ENCODE measurements at regions not wholly inside any gene's neighbourhood (a gene's known extent, or its start where the extent isn't known, plus 50 kb on each side); places are given as distances from the start of the nearest gene placed in this dataset.

DNA sequence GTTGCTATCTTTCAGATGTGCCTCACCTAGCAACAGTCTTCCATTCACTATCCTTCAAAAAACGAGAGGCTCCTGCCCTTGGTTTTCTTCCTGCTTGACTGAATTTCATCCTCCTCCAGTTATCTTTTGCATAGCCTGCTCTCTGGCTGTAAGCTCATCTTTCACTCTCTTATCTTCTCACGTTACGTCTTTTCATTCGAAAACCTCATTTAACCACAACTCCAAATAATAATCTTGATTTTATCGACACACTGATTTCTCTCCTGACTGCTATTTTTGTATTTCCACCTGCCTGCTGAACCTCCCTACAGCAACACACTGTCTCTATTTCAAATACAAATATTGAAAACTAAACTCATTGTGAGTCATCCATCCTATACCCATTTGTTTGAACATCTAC lies 230.7 kb upstream of the TMC3 start:
- no peak for DNase-seq (ENCODE audit: low read depth)

DNA sequence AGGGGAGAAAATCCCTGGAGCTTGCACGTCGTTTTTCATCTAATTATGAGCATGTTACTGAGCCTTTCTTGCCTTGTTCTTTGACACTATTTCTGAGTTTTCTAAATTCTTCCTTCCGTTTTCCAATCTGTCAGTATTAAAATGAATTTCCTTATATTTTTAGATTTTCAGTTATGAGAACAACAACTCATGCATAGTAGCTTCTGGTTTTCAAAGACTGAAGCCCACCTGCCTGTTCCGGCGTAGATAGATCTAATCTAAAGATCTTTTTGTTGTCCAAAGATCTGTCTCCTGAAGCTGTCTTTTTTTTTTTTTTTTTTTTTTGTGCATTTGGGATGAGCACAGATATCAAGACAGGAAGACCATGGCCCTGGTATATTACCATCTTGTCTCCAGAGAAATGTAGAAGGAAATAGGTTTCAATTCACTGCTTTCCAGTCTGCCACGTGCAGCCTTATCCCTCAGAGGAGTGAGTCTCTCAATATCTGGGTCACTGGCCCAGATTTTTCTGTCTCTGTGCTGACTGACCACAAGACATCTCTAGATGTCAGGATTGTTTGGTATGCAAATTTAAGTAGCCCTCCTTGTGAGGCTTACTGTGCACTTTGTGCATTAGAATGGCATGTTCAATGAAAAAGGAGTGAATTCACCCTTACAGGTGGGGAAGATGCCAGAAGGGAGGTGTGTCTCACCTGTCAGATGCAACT lies 222.3 kb upstream of the TMC3 start:
- DNase-seq (ENCODE audit: low read depth) = no peak

DNA sequence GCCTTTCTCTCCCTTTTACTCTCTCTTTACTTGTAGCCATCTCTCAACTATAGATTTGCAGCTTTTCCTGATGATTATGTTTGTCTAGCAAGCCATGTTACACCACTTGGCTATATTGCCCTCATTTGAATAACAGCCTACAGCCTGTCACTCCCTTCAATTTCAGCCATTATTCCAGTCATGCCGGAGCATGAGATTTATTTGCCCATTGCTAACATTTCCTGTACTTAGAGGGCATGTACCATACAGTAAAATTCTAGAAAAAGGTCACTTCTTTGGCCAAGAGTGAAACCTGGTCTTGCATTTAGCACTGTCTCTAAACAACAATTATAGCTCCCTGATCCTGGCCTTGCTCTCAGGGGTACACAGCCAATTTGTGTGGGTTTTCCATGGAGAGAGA lies 221.7 kb upstream of the TMC3 start:
- DNase-seq (ENCODE audit: low read depth) = no peak

DNA sequence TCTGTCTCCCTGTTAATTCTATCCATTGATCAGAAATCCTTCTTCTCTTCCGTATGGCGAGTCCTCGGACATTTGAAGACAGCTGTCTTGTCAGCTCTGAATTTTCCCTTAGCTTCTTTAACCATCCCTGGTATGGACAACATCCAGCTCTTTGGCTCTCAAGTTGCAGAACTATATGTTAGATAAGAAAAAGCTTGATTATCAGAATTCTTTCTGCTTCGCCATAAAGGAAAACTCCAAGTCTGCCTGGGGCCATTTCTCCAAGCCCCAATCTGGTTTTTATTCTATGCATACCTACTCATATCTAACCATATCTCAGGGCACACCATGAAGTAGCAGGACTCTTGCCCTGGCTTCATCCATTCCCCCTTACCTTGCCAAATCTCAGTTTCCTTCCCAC lies 215.7 kb upstream of the TMC3 start:
- no peak for DNase-seq (ENCODE audit: low read depth)

DNA sequence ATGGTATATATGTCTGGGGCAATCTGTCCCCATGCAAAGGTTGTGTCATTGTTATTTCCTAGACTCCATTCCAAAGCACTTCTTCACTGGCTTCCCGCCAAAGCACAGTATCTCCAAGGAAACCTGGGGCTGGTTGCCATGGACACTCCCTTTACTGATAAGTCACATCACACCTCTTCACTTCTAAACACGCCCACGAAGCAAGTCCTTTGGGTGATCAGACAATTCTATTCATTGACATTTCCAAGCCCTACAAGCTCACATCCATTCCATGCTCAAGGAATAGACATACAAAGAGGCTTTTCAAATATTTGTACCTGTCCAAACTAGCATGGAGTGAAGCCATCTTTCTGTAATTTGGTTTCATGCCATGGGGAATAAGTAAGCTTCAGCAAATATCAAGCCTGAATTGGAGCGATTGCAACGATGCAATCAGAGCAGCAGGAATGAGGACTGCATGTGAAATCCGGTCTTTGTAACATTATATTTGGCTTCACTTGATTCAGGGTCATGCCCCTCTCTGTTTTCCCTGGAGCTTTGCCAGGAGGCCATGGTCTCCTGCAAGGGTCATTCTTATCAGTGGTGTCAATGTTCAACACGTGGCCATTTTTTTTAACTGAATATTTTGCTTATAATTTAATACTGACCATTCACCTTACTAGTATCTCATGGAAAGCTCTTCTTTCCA lies 201.6 kb upstream of the TMC3 start:
- DNase-seq (ENCODE audit: low read depth) = no peak

DNA sequence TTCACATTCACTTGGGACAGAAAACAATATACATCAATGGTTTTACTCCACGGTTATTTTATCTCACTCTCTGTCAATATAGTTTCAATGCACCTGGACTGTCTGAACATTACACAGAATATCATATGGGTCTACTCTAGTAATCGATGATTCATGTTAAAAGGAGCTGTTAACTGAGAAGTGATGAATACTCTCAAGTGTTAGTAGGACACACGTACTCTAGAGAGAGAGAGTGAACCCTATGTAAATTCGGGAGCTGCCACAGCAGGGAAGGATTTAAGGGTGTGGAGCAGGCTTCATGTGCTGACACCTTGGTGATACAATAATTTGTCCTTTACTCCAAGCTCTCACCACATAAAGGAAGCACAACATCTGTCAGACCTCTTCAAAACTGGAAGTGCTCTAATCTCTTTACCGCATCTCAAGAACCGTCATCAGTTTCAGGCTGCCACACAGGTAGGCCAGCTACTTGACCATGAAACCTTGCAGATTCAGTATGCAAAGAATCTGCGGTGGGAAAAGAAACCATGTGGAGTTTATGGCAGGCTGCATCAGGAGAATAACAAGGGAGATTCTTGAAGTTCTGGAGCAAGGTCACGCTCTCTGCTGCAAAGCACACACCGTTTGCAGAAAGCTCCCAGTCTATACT lies 199.2 kb upstream of the TMC3 start:
- DNase-seq (ENCODE audit: low read depth) = no peak

DNA sequence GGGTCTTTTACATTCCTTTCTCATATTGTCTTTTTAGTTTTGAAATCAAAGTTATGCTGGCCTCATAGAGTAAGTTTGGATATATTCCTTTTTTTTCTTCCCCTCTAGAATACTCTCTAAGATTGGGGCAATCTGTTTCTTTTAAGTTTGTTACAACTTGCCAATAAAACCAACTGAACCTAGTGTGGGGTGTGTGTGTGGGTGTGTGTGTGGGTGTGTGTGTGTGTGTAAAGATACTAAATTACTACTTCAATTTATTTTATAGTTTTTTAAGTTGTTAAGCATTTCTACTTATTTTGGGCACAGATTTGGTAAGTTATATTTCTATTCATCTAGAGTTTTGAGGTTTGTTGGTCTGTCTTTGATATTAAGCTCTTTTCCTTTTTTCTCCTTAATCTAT lies 198.2 kb upstream of the TMC3 start:
- no peak for DNase-seq (ENCODE audit: low read depth)

DNA sequence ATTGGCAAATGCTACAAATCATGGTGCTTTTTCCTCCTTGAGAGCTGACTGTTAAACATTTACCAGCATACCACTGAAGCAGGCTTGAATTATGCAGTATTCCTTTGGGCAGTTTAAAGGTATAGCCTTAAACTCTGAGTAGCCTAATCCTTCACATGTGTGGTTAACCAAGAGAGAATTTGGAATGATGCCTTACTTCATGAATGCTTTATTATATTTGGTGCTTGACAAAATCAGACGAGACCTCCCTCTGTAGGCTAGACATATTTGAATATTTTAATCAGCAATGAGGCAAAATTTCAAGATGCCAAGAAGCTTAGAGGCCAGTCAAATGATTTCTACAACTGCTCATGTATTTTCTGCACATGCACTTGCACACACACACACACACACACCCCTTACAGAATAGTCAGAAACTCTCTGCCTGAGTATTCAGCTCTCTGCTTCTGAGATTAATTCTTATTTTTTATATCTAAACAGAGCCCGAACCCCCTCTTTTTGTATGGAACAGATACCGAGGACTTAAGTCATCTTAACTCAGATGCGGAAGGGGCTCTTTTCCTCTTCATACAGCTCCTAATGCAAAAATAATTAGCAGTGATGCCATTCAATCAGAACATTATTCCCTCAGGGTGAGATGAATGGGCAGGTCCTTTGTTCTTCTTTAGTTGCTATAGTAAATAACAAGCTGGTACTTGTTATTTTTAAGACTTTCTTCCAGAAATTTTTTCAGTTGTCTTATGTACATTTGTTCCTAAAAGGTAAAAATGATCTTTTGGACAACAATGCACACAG lies 195.5 kb upstream of the TMC3 start:
- no peak for DNase-seq (ENCODE audit: low read depth)

DNA sequence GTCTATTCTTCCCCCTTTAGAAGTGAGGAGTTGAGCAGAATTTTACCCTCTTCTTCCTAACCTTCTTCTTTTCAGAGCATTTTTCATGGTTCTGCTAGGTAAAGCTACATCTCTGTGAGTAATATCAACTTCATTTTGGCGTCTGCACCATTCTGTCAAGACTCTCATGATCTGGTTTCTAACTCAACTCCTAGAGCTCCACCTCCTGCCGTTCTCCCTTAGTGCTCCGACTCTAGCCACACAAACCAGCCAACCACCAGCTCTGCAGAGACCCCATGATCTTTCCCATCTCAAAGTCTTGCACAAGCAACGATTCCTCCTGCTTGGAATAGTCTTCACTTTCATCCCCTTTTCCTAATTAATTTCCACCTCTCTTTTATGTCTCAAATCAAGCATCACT lies 193.9 kb upstream of the TMC3 start:
- no peak for DNase-seq (ENCODE audit: low read depth)

DNA sequence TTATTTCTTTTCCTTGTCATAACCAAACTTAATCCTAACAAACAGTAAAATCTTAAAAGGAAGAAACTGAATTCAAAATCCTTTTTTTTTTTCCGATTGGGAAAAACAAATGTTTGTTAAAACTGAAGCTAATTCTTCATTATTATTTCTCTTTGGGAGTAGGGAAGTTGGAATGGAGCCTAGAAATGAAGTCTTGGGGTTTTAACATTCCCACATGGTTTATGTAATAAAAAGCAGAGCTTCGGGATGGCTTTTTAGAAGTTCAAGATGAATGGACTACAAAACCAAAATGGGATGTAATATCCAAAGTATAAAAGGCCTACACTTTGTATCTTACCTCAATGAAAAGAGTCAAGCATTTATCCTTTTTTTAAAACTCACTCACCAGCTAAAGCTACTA lies 189.0 kb upstream of the TMC3 start:
- DNase-seq (ENCODE audit: low read depth) = no peak

DNA sequence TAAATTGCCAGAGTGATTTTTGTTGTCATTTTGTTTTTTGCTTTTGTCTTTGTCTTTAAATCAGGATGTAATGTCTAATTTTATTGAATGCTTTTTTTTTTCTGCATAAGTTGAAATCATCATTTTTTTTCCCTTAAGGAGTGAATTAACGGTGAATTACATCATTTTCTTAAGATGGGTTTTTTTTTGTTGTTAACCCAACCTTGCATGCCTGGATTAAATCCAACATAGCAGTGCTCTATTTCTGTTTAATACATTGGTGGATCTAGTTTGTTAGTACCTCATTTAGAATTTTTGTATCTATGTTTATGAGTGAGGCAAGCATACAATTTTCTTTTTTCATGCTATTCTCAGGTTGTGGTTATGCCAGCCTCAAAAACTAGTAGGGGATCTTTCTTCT lies 186.4 kb upstream of the TMC3 start:
- no peak for DNase-seq (ENCODE audit: low read depth)

DNA sequence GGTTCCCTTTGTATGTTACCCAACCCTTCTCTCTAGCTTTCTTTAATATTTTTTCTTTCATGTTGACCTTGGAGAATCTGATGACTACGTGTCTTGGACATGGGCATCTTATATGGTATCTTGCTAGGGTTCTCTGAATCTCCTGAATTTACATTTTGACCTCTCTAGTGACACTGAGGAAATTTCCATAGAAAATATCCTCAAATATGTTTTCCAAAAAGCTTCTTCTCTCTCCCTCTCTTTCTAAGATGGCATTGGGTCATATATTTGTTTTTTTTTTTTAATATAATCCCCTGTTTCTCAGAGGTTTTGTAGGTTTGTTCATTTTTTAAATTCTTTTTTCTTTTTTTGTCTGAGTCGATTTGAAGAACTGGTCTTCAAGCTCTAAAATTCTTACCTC lies 184.0 kb upstream of the TMC3 start:
- DNase-seq (ENCODE audit: low read depth) = no peak

DNA sequence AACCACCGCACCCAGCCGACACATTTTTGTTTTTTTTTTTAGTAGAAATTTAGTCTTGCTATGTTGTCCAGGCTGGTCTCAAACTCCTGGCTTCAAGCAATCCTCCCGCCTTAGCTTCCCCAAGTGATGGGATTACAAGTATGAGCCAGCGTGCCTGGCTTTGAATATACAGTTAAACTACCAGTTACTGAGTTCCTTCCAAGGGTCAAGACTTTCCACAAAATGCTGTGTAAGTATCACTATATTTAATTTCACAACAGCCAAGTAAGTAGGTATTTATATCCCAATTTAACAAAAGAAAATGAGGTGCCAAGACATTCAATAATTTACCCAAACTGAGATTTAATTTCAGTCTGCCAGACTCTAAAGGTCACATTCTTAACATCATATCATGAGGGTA lies 181.3 kb upstream of the TMC3 start:
- no peak for DNase-seq (ENCODE audit: low read depth)

DNA sequence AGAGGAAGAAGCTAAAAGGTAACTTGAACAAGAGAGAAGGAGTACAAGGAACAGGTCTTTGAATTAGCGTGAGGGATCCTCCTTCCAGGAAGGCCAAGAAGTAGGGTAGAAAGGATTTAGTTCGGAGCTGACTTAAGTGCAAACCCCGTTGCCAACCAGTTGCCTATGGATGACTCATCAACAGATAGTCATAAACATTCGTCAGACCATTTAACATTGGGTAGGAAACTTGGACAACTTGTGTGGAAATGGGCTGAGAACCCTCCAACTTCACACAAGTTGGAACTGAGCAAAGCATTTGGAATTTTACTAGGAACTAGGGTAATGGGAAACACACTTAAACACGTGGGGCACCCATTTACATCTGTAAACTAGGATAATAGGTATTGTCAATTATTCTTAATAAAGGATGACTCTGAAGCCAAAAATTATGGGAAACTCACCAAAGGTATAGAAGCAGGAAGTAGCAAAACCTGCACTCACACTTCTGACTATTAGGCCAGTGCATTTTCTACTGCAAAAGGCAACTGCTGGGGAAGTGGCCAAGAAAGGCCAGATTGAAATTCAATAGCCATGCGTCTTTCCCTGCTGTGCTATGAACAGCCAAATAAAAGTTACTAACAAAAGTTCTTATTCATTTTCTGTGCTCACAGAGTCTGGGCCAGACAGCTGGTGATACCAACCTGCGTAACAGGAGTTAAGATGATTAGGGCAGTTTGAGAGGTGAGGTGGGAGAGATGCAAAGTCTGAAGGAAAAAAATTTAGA lies 174.5 kb upstream of the TMC3 start:
- no peak for DNase-seq (ENCODE audit: low read depth)

DNA sequence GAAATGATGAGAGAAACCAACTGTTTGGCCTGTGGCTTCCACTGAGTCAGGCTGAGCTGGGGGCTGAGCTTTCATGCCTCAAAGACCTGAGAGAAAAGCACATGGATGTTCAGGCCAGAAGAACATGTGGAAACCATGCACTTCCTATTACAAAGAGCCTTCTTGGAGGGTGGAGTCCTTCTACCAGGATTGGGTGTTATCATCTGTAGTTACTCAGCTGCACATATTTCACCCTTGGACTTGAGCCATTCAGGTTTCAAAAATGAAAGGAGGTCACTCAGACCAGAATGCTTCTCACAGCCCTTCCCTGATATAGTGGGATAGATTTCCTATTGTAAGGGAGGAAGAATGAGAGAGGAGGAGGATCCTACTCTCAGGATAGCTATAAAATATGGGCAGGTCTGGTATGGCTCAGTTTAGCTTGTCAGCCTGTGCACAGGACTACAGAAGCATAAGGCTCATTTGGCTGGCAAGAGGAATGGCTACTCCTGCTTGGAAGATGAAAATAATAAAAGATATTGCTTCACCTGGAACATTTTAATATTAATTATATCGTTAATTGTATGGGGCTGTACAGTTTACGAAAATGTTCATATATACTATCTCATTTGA lies 173.6 kb upstream of the TMC3 start:
- DNase-seq (ENCODE audit: low read depth) = no peak

DNA sequence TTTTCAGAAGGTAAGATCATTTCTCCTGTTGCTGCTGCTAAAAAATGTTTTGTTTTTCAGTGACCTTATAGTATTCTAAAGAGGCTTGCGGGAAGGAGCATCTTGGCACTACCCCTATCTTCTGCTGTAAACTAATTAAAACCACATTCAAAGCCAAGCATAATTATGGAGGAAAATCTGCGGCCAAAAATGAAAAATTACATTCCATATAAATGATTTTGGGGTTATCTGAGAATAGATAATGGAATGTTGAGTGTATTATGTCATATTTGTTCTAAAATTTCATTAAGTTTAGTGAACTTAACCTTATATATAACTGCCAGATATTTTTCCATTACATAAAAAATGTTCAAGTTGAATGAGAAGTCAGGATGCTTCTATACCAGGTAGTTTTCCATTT lies 170.4 kb upstream of the TMC3 start:
- DNase-seq (ENCODE audit: low read depth) = no peak

DNA sequence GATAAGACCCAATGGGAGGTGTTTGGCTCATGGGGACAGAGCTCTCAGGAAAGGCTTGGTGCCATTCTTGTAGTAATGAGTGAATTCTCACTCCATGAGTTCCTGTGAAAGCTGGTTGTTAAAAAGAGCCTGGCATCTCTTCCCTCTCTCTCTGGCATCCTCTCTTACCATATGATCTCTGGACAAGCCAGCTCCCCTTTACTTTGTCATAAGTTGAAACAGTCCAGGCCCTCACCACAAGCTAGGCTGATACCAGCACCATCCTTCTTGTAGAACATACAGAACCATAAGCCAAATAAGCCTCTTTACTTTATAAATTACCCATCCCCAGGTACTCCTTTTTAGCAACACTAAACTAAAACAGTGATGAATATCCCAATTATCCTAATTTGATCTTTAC lies 166.9 kb upstream of the TMC3 start:
- no peak for DNase-seq (ENCODE audit: low read depth)

DNA sequence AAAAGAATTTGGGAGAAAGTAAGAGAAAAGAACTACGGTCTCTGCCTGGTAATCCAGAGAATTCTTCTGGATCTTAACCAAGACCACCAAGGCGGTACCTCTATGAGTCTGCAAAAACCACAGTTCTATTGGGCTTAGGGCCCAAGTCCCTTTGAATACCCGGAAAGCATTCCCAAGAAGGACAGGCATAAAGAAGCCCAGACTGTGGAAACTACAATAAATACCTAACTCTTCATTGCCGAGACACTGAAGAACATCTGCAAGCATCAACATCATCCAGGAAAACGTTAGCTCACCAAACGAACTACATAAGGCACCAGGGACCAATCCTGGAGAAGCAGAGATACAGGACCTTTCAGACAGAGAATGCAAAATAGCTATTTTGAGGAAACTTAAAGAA lies 162.3 kb upstream of the TMC3 start:
- no peak for DNase-seq (ENCODE audit: low read depth)

DNA sequence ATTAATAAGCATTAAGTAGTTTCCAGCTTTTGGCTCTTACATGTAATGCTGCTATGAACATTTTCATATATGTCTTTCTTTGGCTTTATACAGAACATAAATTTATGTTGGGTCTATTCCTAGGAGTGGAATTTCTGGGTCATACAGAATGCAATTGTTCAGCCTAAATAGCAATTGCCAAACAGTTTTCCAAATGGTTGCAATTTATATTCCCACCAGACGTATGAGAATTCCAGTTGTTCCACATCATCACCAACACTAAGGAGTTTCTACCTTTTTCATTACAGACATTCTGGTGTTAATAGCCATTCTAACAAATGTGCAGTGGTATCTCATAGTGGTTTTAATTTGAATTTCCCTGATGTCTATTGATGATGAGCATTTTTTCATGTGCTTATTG lies 160.1 kb upstream of the TMC3 start:
- no peak for DNase-seq (ENCODE audit: low read depth)

DNA sequence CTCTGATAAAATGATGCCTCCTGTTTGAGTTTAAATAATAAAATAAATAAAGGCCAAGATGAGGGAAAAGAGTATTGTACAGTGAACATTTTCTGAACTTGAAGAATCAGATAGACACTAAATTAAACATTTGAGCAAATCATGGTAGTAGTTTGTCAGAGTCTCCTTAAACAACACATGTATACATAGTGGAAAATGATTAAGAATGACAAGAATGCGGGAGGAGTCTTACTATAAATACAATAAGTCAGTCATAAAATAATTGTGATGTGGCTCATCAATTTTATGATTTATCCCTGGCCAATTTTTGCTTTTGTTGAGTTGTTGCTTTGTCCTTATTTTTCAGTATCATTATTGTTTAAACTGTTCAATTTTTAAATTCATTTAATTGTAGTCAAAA lies 158.0 kb upstream of the TMC3 start:
- no peak for DNase-seq (ENCODE audit: low read depth)

DNA sequence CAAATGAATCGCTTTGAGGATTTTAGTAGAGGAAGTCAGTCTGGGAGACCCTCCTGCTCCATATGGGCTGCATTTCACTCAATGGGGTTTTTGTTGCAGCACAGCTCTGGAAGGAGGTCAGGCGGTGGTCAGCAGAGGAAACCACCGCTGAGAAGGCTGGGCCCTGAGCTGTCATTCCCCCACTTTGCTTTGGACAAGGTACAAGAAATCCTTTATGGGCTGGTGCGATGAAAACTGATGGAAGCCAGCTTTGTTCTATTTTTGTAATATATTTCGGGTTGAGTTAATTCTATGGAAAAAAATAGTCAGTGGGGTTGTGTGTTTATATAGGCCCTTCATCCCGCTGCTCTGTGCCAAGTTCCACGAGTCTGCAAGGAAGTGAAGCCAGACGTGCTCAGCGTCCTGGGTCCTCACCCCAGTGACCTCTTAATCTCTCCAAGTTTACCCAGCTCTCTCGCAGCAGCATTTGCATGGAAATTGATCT lies 157.1 kb upstream of the TMC3 start:
- DNase-seq (ENCODE audit: low read depth) = no peak
